ENCODE measurements at regions not wholly inside any gene's neighbourhood (a gene's known extent, or its start where the extent isn't known, plus 50 kb on each side); places are given as distances from the start of the nearest gene placed in this dataset.
"Not testable (repeated sequence)": the region's sequence is repeated elsewhere in the genome, so short reads cannot be mapped to it uniquely, and the experiment has no call there.

- no peak for DNase-seq (ENCODE audit: low read depth)
Measured at GRCh38 chr14:71396050-71396677, 488.9 kb downstream of the PCNX1 start.

- DNase-seq (ENCODE audit: low read depth), result no peak
Measured at GRCh38 chr14:71397371-71397770, 490.1 kb downstream of the PCNX1 start.

GRCh38 chr14:71398450-71398849, 491.2 kb downstream of the PCNX1 start:
- no peak for DNase-seq (ENCODE audit: low read depth)

GRCh38 chr14:71399057-71399487, 491.8 kb downstream of the PCNX1 start:
- DNase-seq (ENCODE audit: low read depth), result no peak

GRCh38 chr14:71400871-71401321, 493.6 kb downstream of the PCNX1 start:
- no peak for DNase-seq (ENCODE audit: low read depth)

GRCh38 chr14:71402415-71402814, 495.2 kb downstream of the PCNX1 start:
- not testable (repeated sequence) for DNase-seq (ENCODE audit: low read depth)

GRCh38 chr14:71403656-71404055, 496.4 kb downstream of the PCNX1 start:
- no peak for DNase-seq (ENCODE audit: low read depth)

- DNase-seq (ENCODE audit: low read depth), result no peak
Measured at GRCh38 chr14:71405676-71406075, 498.4 kb downstream of the PCNX1 start.

- DNase-seq (ENCODE audit: low read depth), result no peak
Measured at GRCh38 chr14:71408362-71409030, 501.2 kb downstream of the PCNX1 start.

- DNase-seq (ENCODE audit: low read depth), result no peak
Measured at GRCh38 chr14:71410578-71411284, 503.5 kb downstream of the PCNX1 start.

GRCh38 chr14:71411285-71411595, 504.0 kb downstream of the PCNX1 start:
- no peak for DNase-seq (ENCODE audit: low read depth)

GRCh38 chr14:71411738-71412137, 504.5 kb downstream of the PCNX1 start:
- no peak for DNase-seq (ENCODE audit: low read depth)

GRCh38 chr14:71414631-71415403, 507.6 kb downstream of the PCNX1 start:
- DNase-seq (ENCODE audit: low read depth), result peak; percentile 45

GRCh38 chr14:71415404-71415690, 508.1 kb downstream of the PCNX1 start:
- no peak for DNase-seq (ENCODE audit: low read depth)

GRCh38 chr14:71416392-71416791, 509.1 kb downstream of the PCNX1 start:
- DNase-seq (ENCODE audit: low read depth), result no peak

- no peak for DNase-seq (ENCODE audit: low read depth)
Measured at GRCh38 chr14:71418532-71419245, 511.4 kb downstream of the PCNX1 start.

- DNase-seq (ENCODE audit: low read depth), result no peak
Measured at GRCh38 chr14:71423481-71423880, 508.7 kb upstream of the RGS6 start.

- no peak for DNase-seq (ENCODE audit: low read depth)
Measured at GRCh38 chr14:71424941-71425340, 507.3 kb upstream of the RGS6 start.

- DNase-seq (ENCODE audit: low read depth), result no peak
Measured at GRCh38 chr14:71426001-71426400, 506.2 kb upstream of the RGS6 start.

- no peak for DNase-seq (ENCODE audit: low read depth)
Measured at GRCh38 chr14:71429902-71430301, 502.3 kb upstream of the RGS6 start.

- no peak for DNase-seq (ENCODE audit: low read depth)
Measured at GRCh38 chr14:71430321-71430677, 501.9 kb upstream of the RGS6 start.

GRCh38 chr14:71430678-71431376, 501.4 kb upstream of the RGS6 start:
- DNase-seq (ENCODE audit: low read depth), result no peak
